GM06990 (cell line): ENCODE measurements at regions not wholly inside any gene's neighbourhood (a gene's known extent, or its start where the extent isn't known, plus 50 kb on each side); places are given as distances from the start of the nearest gene placed in this dataset.

Experiments
- DNase-seq: peaks from one replicate; pipeline ENCODE4 v3.0.0-alpha.2; 2011; ENCODE audit not compliant: insufficient read length; ENCODE audit errors: extremely low read depth
- H3K27me3 ChIP-seq: replicated peaks from 2 replicates; pipeline ENCODE4 v1.6.0; 2011; ENCODE audit warnings: low read length; ENCODE audit not compliant: control insufficient read depth, insufficient read depth
- H3K36me3 ChIP-seq: 2 replicates; pipeline ENCODE4 v1.5.1; 2011; ENCODE audit warnings: low read length; ENCODE audit not compliant: control insufficient read depth, insufficient read depth
- H3K4me3 ChIP-seq: replicated peaks from 2 replicates; pipeline ENCODE4 v1.5.1; 2011; ENCODE audit warnings: low read depth, mild to moderate bottlenecking, control low read depth, low read length
- CTCF ChIP-seq: IDR thresholded peaks from 2 replicates; pipeline ENCODE4 v1.5.1; 2011; ENCODE audit warnings: low read length, control low read depth, mild to moderate bottlenecking, inconsistent platforms; ENCODE audit not compliant: insufficient read depth, poor library complexity, severe bottlenecking

DNA sequence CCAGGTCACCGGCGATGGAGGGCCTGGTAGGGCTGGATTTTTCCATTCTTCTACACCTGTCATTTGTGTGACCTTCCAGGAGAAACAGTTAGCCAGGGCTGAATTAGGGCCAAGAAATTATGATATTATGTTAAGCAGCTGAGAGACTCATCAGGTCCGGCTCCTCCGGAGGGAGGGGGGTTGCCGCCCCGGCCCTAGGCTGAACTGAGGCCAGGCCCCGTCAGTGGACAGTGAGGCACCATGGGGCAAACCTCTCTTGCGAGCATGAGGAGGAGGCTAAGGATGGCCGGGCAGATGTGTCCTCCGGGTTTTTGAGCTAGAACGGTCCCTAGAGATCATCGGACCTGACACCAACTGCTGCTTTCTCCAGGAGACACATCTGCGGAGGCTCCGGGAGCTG, 150.1 kb downstream of the SOX11 start:
- no peak overlapping the region for H3K4me3 ChIP-seq
- TF ChIP-seq CTCF = no peak
- DNase-seq = no peak
- H3K36me3 ChIP-seq = no peaks in the 10 kb centered on the region
- H3K27me3 ChIP-seq = no peaks in the 10 kb centered on the region

DNA sequence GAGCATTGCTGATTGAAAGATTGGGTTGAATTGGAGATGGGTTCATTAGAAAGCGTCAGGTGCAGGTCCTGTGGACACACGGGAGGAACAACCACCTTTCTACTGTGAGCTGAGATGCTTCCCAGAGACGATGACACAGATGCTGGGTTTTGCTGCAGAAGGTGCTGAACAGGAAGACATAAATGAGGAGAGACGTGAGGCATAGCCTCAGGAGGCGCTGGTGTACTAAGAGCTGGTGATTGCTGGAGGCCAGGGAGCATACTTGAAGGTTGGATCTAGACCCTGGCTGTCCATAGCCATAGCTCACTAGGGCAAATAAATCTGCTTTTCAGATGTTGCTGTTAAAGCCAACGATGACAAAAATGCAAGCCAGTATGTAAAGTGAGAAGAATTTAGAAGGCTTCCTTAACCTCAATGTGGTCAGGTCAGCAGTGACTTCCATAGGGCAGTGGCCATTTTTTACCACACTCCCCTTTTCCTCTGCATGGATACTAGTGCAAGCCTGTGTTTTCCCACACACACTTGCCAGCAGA, 153.7 kb downstream of the SOX11 start:
- no peak overlapping the region for H3K4me3 ChIP-seq
- no peaks in the 10 kb centered on the region for H3K27me3 ChIP-seq
- no peak for DNase-seq
- TF ChIP-seq CTCF = no peak
- no peaks in the 10 kb centered on the region for H3K36me3 ChIP-seq

DNA sequence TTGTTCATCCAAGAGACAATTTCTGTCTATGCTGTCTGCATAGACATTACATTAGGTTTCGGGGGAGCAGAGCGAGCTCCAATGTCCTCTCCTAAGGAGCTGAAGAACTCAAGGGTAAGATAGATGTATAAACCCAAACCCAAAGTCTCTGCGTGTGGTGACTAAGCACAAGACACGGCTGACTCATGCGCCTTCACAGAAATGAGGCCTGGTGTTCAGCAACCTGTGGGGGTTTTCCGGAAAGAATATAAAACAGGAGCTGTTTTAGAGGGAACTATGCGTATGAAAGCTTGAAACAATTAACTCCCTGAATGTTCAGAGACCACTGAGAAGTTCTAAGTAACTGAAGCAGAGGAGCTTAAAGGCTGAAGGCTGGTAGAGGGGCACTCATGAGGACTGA, 154.7 kb downstream of the SOX11 start:
- Histone ChIP-seq H3K4me3 (no peak overlapping the region), H3K27me3 (no peaks in the 10 kb centered on the region), H3K36me3 (no peaks in the 10 kb centered on the region)
- TF ChIP-seq CTCF = no peak
- no peak for DNase-seq

DNA sequence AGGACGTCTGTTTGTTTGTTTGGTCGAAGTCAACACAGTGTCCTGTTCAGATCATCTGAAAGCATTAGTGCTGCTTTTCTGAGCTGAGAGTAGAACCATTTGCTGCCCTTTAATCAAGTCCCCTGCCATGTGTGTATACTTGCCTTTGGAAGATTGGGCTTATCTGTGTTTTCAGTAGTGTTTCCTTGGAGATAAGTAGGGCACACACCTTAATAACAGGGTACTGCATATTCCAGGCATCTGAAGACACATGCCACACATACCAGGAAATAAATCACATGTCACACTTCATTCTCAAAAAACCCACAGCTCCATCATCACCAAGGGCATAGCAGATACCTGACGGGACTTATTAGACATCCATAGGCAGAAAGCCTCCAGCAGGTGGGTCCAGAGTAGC, 157.4 kb downstream of the SOX11 start:
- Histone ChIP-seq H3K36me3 (no peaks in the 10 kb centered on the region), H3K27me3 (no peaks in the 10 kb centered on the region; the same call in 1 of the 2 replicates), H3K4me3 (no peak overlapping the region)
- no peak for DNase-seq
- TF ChIP-seq CTCF = no peak

GRCh38 chr2:5851410-5851809, 159.2 kb downstream of the SOX11 start:
- Histone ChIP-seq H3K27me3 (no peaks in the 10 kb centered on the region; the same call in 1 of the 2 replicates), H3K36me3 (no peaks in the 10 kb centered on the region), H3K4me3 (no peak overlapping the region)
- DNase-seq = no peak
- no peak for TF ChIP-seq CTCF

DNA sequence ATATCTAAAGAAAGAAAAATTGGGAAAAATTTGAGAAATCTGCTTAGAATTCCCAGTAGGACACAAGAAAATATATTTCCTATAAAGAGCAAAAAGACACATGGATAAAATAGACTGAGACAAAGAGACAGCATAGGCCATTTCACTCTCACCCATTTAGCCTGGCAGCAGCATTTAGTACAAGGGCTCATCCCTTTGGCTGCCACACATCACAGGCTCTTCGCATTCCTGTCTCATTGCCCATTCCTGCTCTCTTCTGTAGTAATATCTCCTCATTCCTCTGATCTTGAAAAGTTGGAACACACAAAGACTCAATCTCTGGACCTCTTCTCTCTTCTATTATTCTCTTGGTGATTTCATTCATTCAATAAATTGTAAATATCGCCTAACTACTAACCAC, 162.6 kb downstream of the SOX11 start:
- no peak for DNase-seq
- Histone ChIP-seq H3K27me3 (no peaks in the 10 kb centered on the region; the same call in 1 of the 2 replicates), H3K4me3 (no peak overlapping the region), H3K36me3 (no peaks in the 10 kb centered on the region)
- TF ChIP-seq CTCF = no peak
